ENCODE measurements at regions not wholly inside any gene's neighbourhood (a gene's known extent, or its start where the extent isn't known, plus 50 kb on each side); places are given as distances from the start of the nearest gene placed in this dataset.

DNA sequence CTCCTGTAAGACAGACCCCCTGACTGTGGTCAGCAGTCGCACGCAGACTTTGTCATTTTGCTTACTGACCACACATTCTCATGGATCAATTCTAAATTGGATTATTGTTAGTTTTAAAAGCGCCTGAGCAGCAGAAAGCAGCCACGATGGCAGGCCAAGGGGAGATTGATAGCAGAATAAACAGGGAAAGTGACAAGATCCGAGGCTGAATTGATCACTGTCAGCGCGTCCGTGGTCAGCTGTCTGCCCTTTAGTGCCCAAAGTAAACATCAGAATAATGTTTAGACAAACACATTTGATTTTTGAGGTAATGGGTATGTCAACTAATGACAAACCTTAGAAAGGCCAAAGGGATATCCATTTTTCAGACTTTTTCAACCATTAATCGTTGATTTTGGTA is 426.8 kb downstream of the SETD4 start:
- H3K4me3 ChIP-seq (ENCODE audit: low read depth, low read length) = no peak overlapping the region
- no peak for DNase-seq (ENCODE audit: low read depth)
- TF ChIP-seq, protein P1, sequence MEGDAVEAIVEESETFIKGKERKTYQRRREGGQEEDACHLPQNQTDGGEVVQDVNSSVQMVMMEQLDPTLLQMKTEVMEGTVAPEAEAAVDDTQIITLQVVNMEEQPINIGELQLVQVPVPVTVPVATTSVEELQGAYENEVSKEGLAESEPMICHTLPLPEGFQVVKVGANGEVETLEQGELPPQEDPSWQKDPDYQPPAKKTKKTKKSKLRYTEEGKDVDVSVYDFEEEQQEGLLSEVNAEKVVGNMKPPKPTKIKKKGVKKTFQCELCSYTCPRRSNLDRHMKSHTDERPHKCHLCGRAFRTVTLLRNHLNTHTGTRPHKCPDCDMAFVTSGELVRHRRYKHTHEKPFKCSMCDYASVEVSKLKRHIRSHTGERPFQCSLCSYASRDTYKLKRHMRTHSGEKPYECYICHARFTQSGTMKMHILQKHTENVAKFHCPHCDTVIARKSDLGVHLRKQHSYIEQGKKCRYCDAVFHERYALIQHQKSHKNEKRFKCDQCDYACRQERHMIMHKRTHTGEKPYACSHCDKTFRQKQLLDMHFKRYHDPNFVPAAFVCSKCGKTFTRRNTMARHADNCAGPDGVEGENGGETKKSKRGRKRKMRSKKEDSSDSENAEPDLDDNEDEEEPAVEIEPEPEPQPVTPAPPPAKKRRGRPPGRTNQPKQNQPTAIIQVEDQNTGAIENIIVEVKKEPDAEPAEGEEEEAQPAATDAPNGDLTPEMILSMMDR (IDR thresholded peaks at IDR 0.05; ENCODE audit: control insufficient read depth, extremely low read depth, insufficient read depth) = no peak

DNA sequence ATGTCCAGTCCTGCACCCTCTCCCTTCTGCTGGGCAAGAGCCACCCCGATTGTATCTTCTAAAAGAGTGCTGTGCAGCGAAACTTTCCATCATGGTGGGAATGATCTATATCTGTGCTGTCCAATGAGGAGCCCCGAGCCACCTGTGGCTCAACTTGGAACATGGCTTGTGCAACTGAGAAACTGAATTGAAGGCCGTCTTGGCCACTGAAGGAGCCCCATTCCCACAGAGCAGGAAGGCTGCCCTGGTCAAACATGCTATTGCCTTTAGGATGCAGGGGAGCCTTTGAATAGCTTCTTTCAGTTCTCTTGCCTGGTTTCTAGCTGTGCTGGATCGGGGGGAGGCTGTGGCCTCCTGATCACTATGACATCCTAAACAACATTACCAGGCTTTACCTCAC is 427.6 kb downstream of the SETD4 start:
- H3K4me3 ChIP-seq (ENCODE audit: low read depth, low read length) = no peak overlapping the region
- DNase-seq (ENCODE audit: low read depth) = no peak
- TF ChIP-seq, protein P1 (IDR thresholded peaks at IDR 0.05; ENCODE audit: control insufficient read depth, extremely low read depth, insufficient read depth) = no peak

DNA sequence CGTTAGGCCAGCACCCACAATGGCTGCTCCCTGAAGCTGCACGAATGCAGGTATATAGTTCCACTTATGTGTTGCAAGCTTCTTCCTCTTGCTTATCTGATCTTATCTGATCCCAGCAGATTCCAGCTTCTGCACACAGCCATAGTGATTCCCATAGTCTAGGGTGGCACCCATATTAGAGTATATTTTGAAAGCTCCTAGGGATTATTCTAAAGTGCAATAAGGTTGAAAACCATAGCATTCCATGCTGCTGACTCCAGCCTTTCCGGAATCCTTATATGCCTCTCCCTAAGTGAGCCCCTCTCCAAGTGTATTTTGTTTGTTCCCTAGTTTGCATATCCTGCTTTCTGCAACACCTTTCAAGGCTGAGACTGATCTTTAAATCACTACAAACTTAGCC is 432.0 kb downstream of the SETD4 start:
- TF ChIP-seq, protein P1 (IDR thresholded peaks at IDR 0.05; ENCODE audit: control insufficient read depth, extremely low read depth, insufficient read depth) = no peak
- no peak for DNase-seq (ENCODE audit: low read depth)
- H3K4me3 ChIP-seq (ENCODE audit: low read depth, low read length) = no peak overlapping the region

DNA sequence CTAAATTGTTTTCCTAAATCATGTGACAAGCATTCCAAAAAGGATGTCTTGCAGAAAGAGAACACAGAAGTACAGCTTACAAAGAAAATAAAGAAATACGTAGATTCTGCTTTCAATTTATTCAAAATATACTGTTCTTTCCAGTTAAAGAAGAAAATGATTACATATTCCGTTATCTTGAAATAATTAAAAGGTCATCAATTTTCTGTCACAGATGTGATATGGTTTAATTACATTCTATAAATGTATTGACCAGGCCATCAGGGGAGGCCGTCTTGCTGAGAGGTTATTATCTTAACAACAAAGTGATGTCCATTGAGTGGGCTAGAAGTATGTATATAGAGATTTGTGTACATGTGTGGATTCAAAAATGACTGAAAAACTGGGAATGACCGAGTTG is 432.9 kb downstream of the SETD4 start:
- TF ChIP-seq, protein P1 (IDR thresholded peaks at IDR 0.05; ENCODE audit: control insufficient read depth, extremely low read depth, insufficient read depth) = no peak
- no peak overlapping the region for H3K4me3 ChIP-seq (ENCODE audit: low read depth, low read length)
- DNase-seq (ENCODE audit: low read depth) = no peak

DNA sequence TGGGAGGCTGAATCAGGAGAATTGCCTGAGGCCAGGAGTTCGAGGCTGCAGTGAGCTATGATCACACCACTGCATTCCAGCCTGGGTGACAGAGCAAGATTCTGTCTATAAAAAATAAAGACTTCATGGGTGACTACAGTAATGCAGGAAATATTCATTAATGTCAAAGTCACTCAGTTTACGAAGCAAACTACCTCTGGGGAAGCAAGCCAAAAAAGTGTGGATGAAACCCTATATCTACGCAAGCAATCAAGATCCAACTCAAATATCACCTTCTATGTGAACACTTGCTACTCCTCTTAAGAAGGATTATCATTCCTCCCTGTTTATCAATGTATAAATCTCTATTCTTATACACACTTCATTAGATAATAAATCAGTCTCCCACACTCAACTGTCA is 434.8 kb downstream of the SETD4 start:
- TF ChIP-seq, protein P1 (IDR thresholded peaks at IDR 0.05; ENCODE audit: control insufficient read depth, extremely low read depth, insufficient read depth) = no peak
- no peak for DNase-seq (ENCODE audit: low read depth)
- no peak overlapping the region for H3K4me3 ChIP-seq (ENCODE audit: low read depth, low read length)

DNA sequence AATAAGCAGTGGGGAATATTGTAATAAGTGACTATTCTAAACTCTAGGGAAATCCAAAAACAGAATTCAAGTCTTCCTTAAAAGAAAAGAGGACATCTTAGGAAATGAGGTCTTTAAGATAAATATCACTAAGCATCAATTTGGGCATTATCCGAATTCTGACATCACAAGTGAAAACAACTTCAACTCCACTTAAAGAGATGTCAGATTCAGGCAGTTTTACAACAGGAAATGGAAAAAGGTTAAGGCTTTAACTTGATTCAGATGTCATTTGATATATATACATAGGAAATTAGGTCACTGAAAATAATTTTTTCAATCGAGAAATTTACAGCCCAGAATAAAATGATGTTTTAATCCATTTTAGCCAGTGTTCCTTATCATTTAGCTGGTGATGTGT is 435.4 kb downstream of the SETD4 start:
- DNase-seq (ENCODE audit: low read depth) = no peak
- TF ChIP-seq, protein P1 (IDR thresholded peaks at IDR 0.05; ENCODE audit: control insufficient read depth, extremely low read depth, insufficient read depth) = no peak
- no peak overlapping the region for H3K4me3 ChIP-seq (ENCODE audit: low read depth, low read length)

DNA sequence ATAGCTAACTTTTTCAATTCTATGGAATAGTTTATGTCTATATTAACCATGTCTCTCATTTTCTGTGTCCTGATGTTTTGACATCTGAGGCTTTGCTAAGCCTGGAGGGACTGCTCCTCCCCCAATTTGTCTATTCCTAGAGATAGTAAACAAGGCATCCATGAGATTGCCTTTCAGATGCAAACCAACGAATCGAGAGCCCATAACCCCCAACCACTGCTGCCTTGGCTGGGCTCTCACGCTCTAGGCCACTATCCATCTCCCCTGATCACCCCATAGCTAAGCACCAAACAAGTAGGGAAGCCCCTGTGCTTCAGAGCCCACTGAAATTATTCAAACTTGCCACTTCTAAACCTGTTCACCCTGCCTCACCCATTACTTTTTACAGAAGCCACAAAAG is 437.7 kb downstream of the SETD4 start:
- TF ChIP-seq, protein P1 (IDR thresholded peaks at IDR 0.05; ENCODE audit: control insufficient read depth, extremely low read depth, insufficient read depth) = no peak
- no peak for DNase-seq (ENCODE audit: low read depth)
- no peak overlapping the region for H3K4me3 ChIP-seq (ENCODE audit: low read depth, low read length)
